Body of pancreas (tissue), 4 donors: ENCODE measurements at regions not wholly inside any gene's neighbourhood (a gene's known extent, or its start where the extent isn't known, plus 50 kb on each side); places are given as distances from the start of the nearest gene placed in this dataset.

Experiments used
- CTCF ChIP-seq, 7 experiments: fragments of 450-650 bp in 4 of 7; fragments of 200-600 bp in 3 of 7; sonication (generic) in 3 of 7; IDR thresholded peaks; one replicate each; pipeline ENCODE4 v1.5.1; 2016 to 2019; ENCODE audit warnings: antibody characterized with exemption in 7 of 7
- POLR2A ChIP-seq, 3 donors: fragments of 450-650 bp; IDR thresholded peaks; one replicate each; pipeline ENCODE4 v1.6.1; 2016; ENCODE audit warnings: antibody characterized with exemption in 3 of 3, mild to moderate bottlenecking in 2 of 3

GRCh38 chr9:19690128-19690527, 98.7 kb downstream of the SLC24A2 start:
- TF ChIP-seq POLR2A (IDR thresholded peaks at IDR 0.05): no peak
- no peak for TF ChIP-seq CTCF (IDR thresholded peaks at IDR 0.05)
